C4-2B (cell line): ENCODE measurements at regions not wholly inside any gene's neighbourhood (a gene's known extent, or its start where the extent isn't known, plus 50 kb on each side); places are given as distances from the start of the nearest gene placed in this dataset.

Experiments used
- CTCF ChIP-seq: fragments of 450-650 bp; conservative IDR thresholded peaks from 2 replicates; pipeline ENCODE4 v1.5.1; 2017; ENCODE audit warnings: mild to moderate bottlenecking
- ZFX ChIP-seq: fragments of 450-650 bp; IDR thresholded peaks from 2 replicates; pipeline ENCODE4 v1.6.1; 2017

- TF ChIP-seq CTCF (no peak), ZFX (no peak)
Observed at GRCh38 chr3:105277656-105278055, 89.1 kb upstream of the ALCAM start.
